ENCODE measurements at regions not wholly inside any gene's neighbourhood (a gene's known extent, or its start where the extent isn't known, plus 50 kb on each side); places are given as distances from the start of the nearest gene placed in this dataset.
"Not testable (repeated sequence)": the region's sequence is repeated elsewhere in the genome, so short reads cannot be mapped to it uniquely, and the experiment has no call there.

DNA sequence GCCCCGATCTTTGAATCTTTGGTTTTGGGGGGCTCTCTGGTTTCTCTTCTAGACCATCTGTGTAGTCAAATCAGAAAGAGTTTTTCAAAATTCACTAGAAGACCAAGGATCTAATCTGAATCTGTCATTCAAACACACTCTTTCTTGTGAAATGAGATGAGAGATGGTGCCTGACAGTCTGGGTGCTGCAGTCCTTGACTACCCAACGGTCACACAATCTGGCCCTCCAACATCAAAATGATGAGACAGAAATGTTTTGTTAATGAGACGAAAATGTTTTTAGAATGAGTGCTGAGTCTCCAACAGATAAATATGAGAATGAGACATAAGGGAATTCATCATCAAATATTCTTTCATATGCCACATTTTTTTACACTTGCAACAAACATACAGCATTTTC lies 695.7 kb upstream of the USP15 start:
- no peak for DNase-seq

DNA sequence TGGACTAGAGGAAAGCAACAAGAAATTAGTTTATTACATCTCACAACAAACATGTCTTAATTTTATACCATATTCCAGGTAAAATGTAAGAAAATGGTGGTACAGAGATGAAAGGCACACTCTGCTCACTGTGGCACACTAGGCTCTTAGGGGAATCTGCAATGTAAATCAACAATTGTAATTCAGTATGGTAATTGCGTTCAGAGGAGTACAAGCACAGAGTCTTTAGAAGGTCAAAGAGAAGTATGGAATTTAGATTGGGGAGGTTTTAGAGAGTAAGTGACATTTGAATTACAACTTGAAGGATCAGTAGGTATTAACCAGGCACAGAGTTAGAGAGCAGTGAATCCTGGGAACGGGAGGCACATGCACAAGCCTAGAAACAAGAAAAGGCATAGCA lies 694.0 kb upstream of the USP15 start:
- DNase-seq: no peak

DNA sequence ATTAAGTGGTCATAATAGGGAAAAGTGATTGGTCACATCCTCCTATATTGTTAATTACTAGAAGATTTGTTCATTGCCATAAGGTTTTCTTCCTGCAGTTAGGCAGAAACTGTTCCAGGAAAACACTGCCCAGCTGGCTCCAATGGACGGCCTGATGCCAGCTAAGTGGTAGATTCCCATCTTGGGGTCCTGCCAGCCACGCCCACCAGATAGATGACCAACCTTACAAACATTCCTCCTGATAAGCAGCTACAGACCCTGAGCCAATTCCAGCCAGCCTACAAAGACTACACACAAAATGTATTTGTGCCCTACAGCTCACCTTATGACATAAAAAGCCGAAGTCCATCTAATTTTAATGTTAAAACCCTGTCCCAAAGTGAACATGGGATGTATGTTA lies 685.9 kb upstream of the USP15 start:
- no peak for DNase-seq

DNA sequence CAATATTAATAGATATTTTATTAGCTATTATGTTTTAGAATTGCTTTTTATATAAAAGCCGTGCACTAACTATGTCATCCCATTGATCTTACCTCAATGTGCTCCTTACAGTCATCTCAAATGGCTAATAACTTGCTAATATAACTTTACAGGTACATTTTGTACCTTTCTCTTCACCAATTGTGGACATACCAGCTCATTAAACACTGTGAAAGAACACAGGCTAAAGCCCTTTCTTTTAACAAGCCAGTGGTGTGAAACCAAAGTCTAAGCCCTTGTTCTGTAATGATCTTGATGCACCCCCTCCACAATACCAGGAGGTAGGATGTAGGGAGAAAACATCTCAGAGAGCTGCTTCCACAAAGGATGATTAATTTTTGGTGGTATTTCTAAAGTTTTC lies 675.3 kb upstream of the USP15 start:
- DNase-seq: no peak

DNA sequence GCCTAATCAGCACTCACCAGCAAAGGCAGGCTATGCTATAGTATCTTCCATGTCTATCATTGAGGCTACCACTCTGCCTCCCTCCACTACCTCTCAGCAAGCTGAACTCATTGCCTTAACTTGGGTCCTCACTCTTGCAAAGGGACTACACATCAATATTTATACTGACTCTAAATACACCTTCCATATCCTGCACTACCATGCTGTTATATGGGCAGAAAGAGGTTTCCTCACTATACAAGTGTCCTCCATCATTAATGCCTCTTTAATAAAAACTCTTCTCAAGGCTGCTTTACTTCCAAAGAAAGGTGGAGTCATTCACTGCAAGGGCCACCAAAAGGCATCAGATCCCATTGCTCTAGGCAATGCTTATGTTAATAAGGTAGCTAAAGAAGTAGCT lies 669.3 kb upstream of the USP15 start:
- not testable (repeated sequence) for DNase-seq

DNA sequence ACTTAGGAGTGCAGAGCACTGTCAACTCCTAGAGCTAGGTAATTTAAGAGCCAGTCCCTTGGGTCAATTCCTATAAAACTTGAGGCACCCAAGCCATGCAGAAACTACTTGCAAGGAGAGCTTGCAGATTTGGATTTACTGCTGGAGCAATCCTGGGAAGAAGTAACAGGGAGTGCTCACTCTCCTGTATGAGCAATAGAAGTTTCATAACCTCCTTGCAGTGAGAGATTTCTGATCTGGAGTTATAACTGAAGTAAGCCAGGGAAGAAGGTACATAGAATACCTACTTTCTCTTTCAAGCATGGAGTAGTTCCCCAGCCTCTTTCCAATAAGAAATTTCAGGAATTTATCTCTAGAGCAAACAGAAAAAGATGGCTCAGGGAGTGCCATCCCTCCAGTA lies 650.1 kb upstream of the USP15 start:
- DNase-seq: no peak

DNA sequence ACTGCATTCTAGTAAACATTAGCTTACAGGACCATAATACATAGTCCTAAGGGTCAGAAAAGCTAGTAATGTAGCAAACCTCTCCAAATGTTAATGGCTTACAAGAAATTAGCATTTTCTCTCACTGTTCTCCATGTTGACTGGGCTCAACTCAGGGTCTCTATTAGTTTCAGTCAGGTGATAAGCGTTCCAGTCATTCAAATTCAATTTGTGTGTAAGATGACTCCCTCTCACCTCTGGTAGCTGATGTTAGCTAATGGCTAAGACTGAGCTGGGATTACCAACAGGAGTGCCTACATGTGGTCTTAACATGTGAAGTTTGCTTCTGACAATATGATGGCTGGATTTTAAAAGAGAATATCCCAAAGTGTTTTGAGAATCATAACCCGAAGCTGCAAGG lies 630.5 kb upstream of the USP15 start:
- DNase-seq: no peak

DNA sequence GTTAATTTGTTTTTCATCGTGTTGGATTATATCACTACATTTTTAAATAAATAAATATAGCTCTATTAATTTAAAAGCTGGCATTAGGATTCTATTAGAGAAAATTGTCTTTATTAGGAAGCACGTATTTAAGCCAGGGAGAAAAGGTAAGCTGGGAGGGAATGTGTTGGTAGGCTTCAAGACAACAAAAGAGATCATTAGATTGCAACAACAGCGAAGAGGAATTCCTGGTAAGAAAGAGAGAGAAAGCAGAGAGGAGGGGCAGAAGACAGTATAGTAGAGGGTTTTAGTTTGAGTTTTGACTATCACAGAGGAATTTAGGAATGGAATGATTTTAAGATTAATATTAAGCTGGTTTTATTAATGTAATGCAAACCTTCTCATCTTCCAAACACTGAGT lies 613.6 kb upstream of the USP15 start:
- DNase-seq: no peak

DNA sequence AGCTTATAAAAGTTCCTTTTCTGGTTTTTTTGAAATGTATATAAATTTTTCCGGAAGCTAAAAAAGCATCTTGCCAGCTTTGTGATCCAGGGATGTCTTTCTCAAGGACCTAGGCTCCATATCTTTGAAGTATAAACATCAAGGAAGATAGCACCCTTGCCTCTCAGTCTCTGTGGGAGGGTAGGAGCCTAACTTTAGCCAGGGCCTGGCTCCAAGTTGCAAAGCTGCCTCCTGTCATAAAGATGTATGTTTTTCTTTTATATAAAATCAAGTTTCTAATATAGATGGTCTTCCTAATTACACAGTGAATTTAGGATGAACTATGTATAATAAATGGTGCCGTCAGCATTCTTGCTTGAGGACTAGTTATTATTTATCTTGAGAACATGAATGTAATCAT lies 612.6 kb upstream of the USP15 start:
- DNase-seq: no peak

DNA sequence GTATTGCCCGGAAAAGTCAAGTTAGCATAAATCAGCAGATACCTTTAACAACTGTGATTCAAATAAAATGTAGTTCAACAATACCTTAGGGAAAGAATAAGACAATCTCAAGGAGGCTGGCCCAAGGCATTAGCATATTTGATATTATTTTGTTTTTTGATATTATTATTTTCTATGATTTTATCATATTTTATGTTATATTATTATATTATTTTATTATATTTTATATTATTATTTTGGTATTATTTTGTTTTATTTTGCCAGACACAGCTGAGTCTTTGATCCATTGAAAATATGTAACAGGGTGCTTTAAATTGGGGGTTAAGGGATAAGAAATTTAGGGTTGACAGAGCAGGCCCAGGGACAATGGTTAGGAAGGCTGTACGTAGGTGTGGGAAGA lies 607.9 kb upstream of the USP15 start:
- no peak for DNase-seq

DNA sequence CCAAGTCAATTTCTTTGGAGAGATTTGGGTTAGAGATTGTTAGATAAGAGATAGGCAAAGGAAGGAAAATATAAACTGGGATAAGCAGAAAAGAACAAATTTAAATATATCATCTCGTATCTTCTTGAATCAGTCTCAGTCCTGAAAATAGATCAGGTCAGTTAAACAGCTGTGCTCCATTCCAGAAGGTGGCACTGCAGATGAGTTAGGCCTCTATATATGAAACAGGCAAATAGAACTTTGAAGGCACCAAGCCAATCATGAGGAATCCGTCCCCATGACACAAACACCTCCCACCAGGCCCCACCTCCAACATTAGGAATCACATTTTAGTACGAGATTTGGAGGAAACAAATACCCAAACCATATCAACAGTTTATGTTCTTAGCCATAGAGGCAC lies 605.5 kb upstream of the USP15 start:
- no peak for DNase-seq

DNA sequence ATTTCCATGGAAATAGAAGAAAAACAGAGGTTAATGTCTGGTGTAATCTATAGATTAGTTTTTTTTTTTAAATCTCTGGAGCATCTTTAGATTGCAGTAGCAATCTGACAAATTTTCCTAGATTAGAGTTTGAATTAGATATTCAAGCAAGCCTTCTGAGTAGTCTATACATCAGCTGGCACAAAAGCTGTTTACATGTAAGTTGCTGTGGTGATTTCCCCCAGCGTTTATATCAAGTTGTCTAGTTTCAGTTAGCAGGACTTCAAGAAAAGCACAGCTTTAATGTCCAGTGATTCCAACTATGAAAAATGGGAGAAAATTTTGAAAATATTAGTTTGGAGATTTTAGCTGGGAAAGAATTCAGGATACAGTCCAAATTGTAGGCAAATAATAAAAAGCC lies 605.0 kb upstream of the USP15 start:
- DNase-seq: no peak

DNA sequence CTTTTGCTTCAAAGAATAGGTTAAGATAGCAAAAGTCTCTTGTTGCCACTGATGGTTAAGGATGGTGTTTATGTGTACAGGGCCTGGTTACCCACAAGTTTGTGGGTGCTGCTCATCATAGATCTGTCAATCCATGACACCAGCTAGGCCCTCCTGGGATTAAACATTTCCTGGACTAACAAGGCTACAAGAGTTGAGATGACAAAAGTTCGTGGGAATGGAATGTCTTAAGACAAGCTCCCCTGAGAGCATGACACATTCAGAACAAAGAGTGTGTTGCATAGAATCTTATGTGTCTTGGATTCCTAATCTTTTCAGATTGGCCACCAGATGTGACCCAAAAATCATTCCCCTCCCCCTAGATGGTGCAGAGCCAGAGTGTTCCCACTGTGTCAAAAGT lies 592.5 kb upstream of the USP15 start:
- DNase-seq: no peak

DNA sequence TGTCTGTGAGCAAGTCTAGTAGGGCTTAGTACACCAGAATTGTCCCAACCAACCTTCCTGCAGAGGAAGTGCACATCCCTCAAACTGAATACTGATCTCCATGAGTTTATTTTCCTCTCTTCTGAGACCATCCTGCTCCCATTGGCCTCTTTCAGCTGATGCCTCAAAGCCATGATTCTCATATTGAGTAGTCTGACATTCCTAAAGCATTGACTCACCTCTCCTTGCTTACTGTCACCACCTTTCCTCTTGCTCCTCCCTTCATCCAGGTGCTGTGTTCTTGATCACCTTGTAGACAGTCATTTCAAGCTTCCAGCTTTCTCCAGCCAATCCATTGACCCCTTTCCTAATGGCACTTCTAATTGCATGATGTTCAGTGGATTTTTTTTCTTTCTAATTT lies 583.7 kb upstream of the USP15 start:
- no peak for DNase-seq

DNA sequence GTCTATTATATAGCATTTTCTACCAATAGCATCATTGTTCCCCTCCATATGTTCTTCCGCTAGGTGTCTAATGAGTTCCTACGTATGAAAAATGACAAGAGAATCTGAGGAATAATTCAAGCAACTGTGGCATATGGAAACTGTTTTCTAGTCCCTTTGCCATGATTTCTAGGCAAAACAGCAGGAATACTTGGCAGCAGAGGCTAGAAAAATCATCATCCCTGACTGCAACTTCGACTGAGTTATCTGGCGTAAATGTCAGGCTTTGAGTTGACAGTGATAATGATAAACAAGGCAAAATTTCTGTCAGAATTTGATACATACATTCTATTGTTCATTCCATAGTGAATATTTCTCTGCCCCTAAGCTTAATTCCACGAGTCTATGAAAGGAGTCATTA lies 572.8 kb upstream of the USP15 start:
- no peak for DNase-seq

DNA sequence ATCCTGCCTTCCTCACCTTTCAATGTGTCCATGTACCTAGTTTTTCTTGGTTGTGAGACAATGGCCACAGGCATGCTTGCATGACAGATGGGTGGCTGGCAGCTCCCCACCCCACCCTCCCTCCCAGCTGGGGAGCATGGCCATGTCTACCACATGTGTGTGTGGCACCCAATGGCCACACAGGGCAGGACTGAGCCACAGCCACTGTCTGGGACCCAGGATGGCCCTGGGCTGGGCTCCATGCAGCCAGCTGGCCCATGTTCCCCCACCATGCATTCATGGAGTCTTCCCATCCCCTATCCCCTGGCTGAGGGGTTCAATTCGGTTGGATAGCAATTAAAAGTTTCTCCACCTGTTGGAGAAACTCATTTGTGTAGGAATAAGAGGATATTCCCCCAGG lies 566.0 kb upstream of the USP15 start:
- DNase-seq: no peak

DNA sequence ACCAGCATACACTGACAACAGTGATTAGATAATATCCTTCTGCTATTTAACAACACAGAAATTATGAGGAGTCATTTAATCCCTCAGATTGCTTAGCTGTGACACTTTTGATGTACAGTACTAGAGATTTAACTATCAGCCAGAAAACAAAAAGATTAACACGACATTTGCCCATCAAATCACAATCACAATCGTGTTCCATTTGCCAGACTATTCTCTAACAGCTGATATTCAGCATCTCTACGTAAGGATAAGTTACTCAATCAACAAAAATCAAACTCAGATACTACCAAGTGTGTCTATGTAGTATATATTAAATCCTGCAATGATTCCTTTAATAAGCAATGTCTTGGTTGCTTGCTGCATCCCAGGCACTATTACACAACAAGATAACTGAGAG lies 558.7 kb upstream of the USP15 start:
- no peak for DNase-seq

DNA sequence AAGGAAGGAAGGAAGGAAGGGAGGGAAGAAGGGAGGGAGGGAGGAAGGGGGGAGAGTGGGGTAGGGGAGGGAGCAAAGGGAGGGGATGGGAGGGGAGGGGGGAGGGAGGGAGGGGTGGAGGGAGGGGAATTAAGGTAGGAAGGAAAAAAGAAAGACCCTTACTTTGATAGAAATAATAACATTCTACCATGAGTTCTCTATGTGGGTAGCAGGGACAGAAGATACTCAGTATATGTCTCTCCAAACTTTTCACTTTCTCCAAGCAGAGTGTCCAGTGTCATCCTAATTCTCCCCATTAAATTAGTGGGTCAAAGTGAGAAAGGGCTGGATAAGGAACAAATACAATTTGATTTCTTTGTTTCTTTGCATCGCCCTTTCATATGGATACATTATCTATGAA lies 553.4 kb upstream of the USP15 start:
- DNase-seq: no peak

DNA sequence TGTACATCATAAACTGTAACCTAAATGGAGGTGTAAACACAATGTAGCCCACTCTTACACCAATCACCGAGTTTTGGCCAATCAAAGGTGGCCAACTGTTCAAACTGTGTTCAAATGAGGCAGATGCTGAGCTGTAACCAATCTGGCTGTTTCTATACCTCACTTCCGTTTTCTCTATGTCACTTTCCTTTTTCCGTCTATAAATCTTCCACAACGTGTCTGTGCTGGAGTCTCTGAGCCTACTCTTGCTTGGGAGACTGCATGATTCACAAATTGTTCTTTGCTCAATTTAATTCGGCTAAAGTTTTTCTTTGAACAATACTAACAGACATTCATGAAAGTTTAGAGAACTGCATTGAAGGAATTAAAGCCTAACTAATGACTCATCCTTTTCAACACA lies 547.1 kb upstream of the USP15 start:
- DNase-seq: no peak

DNA sequence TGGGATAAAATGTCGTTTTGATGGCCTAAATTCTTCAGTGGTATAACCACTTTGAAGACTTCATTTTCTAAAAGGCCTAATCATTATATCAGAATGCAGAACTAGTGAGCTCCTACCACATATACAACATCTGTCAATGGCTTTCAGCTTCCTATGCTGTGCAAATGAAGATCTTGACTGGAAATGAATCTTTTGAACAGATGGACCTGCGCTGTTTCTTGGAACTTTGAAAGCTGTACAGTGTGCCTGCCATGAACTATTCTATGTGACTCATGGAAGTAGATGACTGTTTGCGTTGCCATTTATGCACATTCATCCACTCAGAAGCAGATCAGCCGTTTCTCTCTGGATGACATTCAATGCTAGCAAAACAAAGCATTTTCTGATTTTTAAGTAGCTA lies 542.2 kb upstream of the USP15 start:
- DNase-seq: no peak

DNA sequence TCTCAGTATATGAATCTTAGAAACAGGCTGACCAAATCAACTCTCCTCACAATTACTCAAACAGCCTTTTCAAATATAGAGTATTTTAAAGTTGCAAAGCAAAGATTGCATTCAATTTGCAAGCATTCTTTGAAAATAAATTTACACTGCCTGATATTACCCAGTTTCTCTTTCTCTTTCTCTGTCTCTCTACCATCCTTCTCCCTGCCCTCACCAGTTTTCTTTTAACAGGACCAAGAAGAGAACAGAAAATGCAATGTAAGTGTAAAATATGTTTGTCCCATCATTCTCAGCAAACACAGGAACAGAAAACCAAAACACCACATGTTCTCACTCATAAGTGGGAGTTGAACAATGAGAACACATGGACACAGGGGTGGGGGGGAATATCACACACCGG lies 520.3 kb upstream of the USP15 start:
- DNase-seq: no peak

DNA sequence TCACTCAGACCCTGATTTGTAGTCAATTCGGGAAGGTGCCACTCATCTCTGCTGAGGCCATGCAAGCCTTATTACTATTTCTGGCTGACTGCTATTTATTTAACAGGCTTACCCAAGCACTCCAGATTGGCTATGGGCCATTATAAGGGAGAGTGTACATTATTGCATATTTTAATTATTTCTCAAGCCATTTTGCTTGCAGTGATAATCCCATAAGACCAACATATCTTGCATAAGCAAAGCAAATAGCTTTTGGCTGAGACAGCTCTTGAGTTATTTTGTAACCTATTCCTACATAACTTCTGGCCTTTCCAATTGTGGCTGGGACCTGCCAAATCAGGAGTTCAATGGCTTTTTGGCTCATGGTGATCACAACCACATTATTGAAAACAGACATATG lies 509.6 kb upstream of the USP15 start:
- DNase-seq: peak; percentile 10

DNA sequence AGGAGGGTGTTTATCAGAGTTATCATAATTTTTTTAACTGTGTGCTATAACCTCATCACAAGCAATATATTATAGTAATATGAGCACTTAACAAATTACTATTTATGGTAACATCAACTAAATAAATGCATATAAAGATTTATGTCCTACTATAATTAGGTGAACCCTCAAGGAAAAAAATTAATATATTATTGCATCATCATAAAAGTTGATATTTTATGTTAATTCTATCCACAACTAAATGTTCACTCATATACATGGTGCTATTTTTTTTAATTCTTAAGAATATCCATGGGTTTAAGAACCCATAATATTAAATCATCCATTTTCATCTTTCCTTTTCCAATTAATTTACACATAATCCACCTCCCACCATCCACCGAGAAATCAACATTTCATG lies 506.0 kb upstream of the USP15 start:
- DNase-seq: no peak

DNA sequence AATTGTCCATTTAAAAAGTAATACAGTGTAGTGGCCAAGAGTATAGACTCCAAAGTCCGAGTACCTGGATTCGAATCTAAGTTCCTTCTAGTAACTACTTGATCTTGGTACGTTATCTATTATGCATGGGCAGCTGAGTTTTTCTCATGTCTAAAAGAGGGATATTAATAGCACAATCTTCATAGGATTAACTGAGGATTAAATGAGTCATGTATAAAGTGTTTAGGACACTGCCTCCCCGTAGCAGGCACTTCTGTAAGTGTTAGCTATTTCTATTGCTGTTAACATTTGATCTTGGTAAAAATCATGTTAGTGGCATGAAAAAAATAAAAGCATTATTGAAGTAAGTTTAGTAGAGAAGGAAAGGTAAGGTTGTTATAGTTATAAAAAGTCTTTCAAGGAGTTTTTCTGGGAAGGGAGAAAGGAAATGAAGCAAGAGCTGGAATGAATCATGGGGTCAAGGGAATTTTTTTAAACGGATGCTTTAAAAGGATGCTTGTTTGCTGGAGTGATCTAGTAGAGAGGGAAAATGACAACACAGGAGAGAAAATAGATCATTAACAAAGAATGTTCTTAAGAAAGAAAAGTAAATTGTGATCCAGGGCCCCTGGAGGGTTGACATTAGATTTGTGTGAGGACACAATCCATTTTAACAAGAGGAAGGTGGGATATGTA lies 502.2 kb upstream of the USP15 start:
- no peak for DNase-seq

DNA sequence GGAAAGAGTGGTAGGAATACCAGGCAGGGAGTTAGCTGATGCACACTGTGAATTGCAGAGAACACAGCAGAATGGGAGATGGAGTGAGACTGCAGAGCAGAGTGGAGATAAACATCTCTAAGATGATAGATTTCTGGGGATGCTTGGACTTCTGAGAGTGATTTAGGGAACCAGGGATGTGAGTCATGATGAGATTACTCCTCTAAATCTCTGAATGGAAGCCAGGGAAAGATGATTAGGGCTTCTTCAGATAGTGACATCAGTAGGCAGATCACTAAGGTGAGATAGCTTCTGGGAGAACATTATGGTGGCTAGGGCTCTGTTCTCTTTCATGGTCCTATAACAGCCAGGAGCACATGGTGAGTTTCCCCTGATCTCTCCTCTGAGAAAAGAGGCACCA lies 501.5 kb upstream of the USP15 start:
- DNase-seq: no peak

Data from muscle of arm (tissue), 1 donor.